GM12878 (cell line): ENCODE measurements at regions not wholly inside any gene's neighbourhood (a gene's known extent, or its start where the extent isn't known, plus 50 kb on each side); places are given as distances from the start of the nearest gene placed in this dataset.
"Not testable (repeated sequence)": the region's sequence is repeated elsewhere in the genome, so short reads cannot be mapped to it uniquely, and the experiment has no call there.

Experiments used
- SMARCA5 ChIP-seq: fragments of 450-650 bp; IDR thresholded peaks from 2 replicates; pipeline ENCODE4 v1.6.1; 2017; ENCODE audit warnings: mild to moderate bottlenecking
- TF ChIP-seq, protein P1 (sequence below): IDR thresholded peaks from 2 replicates; pipeline ENCODE4 v1.6.1; 2012; ENCODE audit warnings: low read depth, low read length, improper control_type of control experiment

DNA sequence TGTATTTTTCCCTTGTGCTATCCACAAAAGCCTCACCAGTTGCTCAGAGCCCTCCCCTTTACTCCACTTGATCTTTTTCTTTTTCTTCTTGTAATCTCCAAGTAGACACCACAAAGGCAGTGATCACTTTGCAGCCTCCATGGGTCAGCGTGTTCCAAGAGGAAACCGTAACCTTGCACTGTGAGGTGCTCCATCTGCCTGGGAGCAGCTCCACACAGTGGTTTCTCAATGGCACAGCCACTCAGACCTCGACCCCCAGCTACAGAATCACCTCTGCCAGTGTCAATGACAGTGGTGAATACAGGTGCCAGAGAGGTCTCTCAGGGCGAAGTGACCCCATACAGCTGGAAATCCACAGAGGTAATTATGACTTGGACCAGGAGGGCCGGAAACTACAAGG is 95.8 kb downstream of the FAM72C start:
- TF ChIP-seq SMARCA5, result not testable (repeated sequence)
- TF ChIP-seq, protein P1, sequence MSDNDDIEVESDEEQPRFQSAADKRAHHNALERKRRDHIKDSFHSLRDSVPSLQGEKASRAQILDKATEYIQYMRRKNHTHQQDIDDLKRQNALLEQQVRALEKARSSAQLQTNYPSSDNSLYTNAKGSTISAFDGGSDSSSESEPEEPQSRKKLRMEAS, result not testable (repeated sequence)
